ENCODE measurements at regions not wholly inside any gene's neighbourhood (a gene's known extent, or its start where the extent isn't known, plus 50 kb on each side); places are given as distances from the start of the nearest gene placed in this dataset.

DNA sequence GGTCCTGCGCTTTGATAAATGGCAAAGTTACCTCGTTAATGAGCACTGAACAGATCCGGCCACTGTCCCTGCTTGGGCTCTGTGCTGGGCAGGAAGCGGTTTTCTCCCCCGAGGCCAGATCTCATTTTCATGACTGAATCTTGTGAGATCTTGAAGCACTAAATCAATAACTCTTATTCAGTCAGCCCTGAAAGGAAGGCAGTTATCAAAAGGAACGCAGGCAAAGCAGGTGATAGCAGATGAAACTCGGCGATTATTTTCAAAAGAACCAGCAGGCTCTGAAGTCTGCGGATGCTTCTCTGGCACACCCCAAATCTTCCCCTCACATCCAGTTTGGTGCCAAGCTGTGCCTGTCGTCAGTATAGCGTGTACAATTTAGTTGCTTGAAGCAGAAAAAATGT, 228.7 kb downstream of the BAMBI start:
- intact Hi-C loops (cut with micrococcal nuclease): no loop called here
- Histone ChIP-seq H3K27me3 (ENCODE audit: control insufficient read depth, insufficient read depth, low read length) (no peaks in the 10 kb centered on the region), H3K4me3 (ENCODE audit: low read length) (no peak overlapping the region), H3K36me3 (ENCODE audit: control insufficient read depth, insufficient read depth, low read length) (no peaks in the 10 kb centered on the region), H3K27ac (ENCODE audit: low read length) (no peak overlapping the region), H3K4me1 (ENCODE audit: control insufficient read depth, insufficient read depth, low read length) (no peaks in the 10 kb centered on the region), H3K9me3 (ENCODE audit: control insufficient read depth, insufficient read depth, low read length) (no peaks in the 10 kb centered on the region)
- Mint-ChIP-seq H3K4me3 (no peak overlapping the region), H3K9me3 (no peaks in the 10 kb centered on the region), H3K36me3 (no peaks in the 10 kb centered on the region), H3K27me3 (ENCODE audit: low read depth in 2 of 2) (no peaks in the 10 kb centered on the region), H3K4me1 (no peaks in the 10 kb centered on the region), H3K27ac (no peak overlapping the region)
- no peak for DNase-seq
- ATAC-seq: no peak
- WGBS (ENCODE audit: insufficient coverage): 85% methylated on average over 11 of the region's 11 CpGs
- TF ChIP-seq, protein P1, sequence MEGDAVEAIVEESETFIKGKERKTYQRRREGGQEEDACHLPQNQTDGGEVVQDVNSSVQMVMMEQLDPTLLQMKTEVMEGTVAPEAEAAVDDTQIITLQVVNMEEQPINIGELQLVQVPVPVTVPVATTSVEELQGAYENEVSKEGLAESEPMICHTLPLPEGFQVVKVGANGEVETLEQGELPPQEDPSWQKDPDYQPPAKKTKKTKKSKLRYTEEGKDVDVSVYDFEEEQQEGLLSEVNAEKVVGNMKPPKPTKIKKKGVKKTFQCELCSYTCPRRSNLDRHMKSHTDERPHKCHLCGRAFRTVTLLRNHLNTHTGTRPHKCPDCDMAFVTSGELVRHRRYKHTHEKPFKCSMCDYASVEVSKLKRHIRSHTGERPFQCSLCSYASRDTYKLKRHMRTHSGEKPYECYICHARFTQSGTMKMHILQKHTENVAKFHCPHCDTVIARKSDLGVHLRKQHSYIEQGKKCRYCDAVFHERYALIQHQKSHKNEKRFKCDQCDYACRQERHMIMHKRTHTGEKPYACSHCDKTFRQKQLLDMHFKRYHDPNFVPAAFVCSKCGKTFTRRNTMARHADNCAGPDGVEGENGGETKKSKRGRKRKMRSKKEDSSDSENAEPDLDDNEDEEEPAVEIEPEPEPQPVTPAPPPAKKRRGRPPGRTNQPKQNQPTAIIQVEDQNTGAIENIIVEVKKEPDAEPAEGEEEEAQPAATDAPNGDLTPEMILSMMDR (IDR thresholded peaks at IDR 0.05): no peak

DNA sequence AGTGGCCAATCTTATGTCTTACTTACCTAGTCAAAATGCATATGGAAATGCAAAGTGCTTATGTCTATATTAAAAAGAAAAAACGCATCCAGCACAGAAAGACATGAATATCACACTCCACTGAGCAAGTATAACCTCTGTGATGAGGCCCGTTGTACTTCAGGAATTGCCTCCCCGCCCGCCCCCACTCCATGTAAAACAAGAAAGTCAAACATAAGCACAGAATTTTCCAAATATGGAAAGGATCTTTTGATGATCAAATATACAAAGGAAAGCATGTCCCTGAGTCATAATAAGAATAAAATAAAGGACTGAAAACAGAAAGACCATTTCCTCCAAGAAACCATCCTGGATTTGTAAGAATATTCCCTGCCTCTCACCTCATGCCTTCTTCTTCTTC, 229.1 kb downstream of the BAMBI start:
- Mint-ChIP-seq H3K36me3 (no peaks in the 10 kb centered on the region), H3K4me3 (no peak overlapping the region), H3K27ac (no peak overlapping the region), H3K27me3 (ENCODE audit: low read depth in 2 of 2) (no peaks in the 10 kb centered on the region), H3K9me3 (no peaks in the 10 kb centered on the region), H3K4me1 (no peaks in the 10 kb centered on the region)
- ATAC-seq (no peak), DNase-seq (no peak)
- Histone ChIP-seq H3K9me3 (ENCODE audit: control insufficient read depth, insufficient read depth, low read length) (no peaks in the 10 kb centered on the region), H3K27ac (ENCODE audit: low read length) (no peak overlapping the region), H3K36me3 (ENCODE audit: control insufficient read depth, insufficient read depth, low read length) (no peaks in the 10 kb centered on the region), H3K4me1 (ENCODE audit: control insufficient read depth, insufficient read depth, low read length) (no peaks in the 10 kb centered on the region), H3K27me3 (ENCODE audit: control insufficient read depth, insufficient read depth, low read length) (no peaks in the 10 kb centered on the region), H3K4me3 (ENCODE audit: low read length) (no peak overlapping the region)
- TF ChIP-seq, protein P1 (IDR thresholded peaks at IDR 0.05): no peak
- no CpG with 5 or more reads among the region's 4 CpGs for WGBS (ENCODE audit: insufficient coverage)
- intact Hi-C loops (cut with micrococcal nuclease): no loop called here

DNA sequence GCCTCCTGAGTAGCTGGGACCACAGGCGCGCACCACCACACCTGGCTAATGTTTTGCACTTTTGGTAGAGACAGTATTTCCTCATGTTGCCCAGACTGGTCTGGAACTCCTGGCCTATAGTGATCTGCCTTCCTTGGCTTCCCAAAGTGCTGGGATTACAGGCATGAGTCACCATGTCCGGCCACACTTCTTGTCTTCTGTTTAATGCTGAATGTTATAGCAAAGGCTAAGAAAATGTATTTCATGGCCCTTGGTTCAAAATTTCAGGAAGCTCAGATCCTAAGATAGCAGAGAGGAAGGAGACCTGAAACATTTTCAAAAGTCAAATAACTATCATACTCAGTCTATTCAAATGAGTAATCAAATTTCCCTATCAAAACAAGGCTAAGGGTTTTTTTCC, 229.6 kb downstream of the BAMBI start:
- Mint-ChIP-seq H3K9me3 (no peaks in the 10 kb centered on the region), H3K27me3 (ENCODE audit: low read depth in 2 of 2) (no peaks in the 10 kb centered on the region), H3K36me3 (no peaks in the 10 kb centered on the region), H3K27ac (no peak overlapping the region), H3K4me1 (no peaks in the 10 kb centered on the region), H3K4me3 (no peak overlapping the region)
- H3K4me3 ChIP-seq (ENCODE audit: low read length): no peak overlapping the region
- intact Hi-C loops (cut with micrococcal nuclease): no loop called here
- no peak overlapping the region for H3K27ac ChIP-seq (ENCODE audit: low read length)
- H3K9me3 ChIP-seq (ENCODE audit: control insufficient read depth, insufficient read depth, low read length): no peaks in the 10 kb centered on the region
- no peak for ATAC-seq
- no peak for DNase-seq
- no peaks in the 10 kb centered on the region for H3K27me3 ChIP-seq (ENCODE audit: control insufficient read depth, insufficient read depth, low read length)
- TF ChIP-seq, protein P1 (IDR thresholded peaks at IDR 0.05): no peak
- H3K36me3 ChIP-seq (ENCODE audit: control insufficient read depth, insufficient read depth, low read length): no peaks in the 10 kb centered on the region
- no peaks in the 10 kb centered on the region for H3K4me1 ChIP-seq (ENCODE audit: control insufficient read depth, insufficient read depth, low read length)
- 93% methylated on average over 3 of the region's 3 CpGs for WGBS (ENCODE audit: insufficient coverage)

DNA sequence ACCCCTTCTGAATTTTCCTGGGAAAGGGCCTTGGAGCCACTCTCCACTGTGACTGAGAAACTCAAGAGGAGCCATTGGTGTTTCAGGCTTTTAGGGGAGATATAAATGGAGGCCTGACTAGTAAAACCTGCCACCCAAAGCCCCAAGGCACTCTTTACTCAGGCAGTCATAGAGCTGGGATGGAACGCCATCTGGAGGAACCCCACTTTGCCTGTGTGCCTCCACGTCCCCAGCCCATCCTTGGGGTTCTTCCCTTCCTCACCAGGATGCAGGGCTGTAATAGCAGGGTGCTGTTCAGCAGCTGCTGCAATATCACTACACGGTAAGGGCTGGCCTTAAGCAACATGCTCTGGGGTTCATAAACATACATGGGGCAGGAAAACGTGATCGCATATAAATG, 232.6 kb downstream of the BAMBI start:
- H3K4me1 Mint-ChIP-seq: no peaks in the 10 kb centered on the region
- H3K27me3 Mint-ChIP-seq (ENCODE audit: low read depth in 2 of 2): no peaks in the 10 kb centered on the region
- no peaks in the 10 kb centered on the region for H3K27me3 ChIP-seq (ENCODE audit: control insufficient read depth, insufficient read depth, low read length)
- no peaks in the 10 kb centered on the region for H3K36me3 ChIP-seq (ENCODE audit: control insufficient read depth, insufficient read depth, low read length)
- no peak overlapping the region for H3K27ac Mint-ChIP-seq
- TF ChIP-seq, protein P1 (IDR thresholded peaks at IDR 0.05): no peak
- WGBS (ENCODE audit: insufficient coverage): 86% methylated on average over 5 of the region's 5 CpGs
- intact Hi-C loops (cut with micrococcal nuclease): no loop called here
- ATAC-seq (no peak), DNase-seq (no peak)
- no peak overlapping the region for H3K4me3 Mint-ChIP-seq
- H3K4me3 ChIP-seq (ENCODE audit: low read length): no peak overlapping the region
- no peaks in the 10 kb centered on the region for H3K9me3 ChIP-seq (ENCODE audit: control insufficient read depth, insufficient read depth, low read length)
- H3K27ac ChIP-seq (ENCODE audit: low read length): no peak overlapping the region
- no peaks in the 10 kb centered on the region for H3K9me3 Mint-ChIP-seq
- no peaks in the 10 kb centered on the region for H3K4me1 ChIP-seq (ENCODE audit: control insufficient read depth, insufficient read depth, low read length)
- H3K36me3 Mint-ChIP-seq: no peaks in the 10 kb centered on the region

Measured in natural killer cell (primary cell).